WI38 (cell line): ENCODE measurements at regions not wholly inside any gene's neighbourhood (a gene's known extent, or its start where the extent isn't known, plus 50 kb on each side); places are given as distances from the start of the nearest gene placed in this dataset.

ENCODE experiments used
- H3K4me3 ChIP-seq: 2 replicates; pipeline ENCODE4 v1.5.1; 2011; ENCODE audit warnings: low read depth, mild to moderate bottlenecking, control low read depth, low read length
- CTCF ChIP-seq: IDR thresholded peaks from 2 replicates; pipeline ENCODE4 v1.5.1; 2012; ENCODE audit warnings: low read depth, mild to moderate bottlenecking, control low read depth, low read length

- peak; percentile 30 for TF ChIP-seq CTCF
- H3K4me3 ChIP-seq: no peak overlapping the region
These were observed 213.4 kb downstream of the SOX9 start for GRCh38 chr17:72334205-72334604.

GRCh38 chr17:72336026-72336803, 215.4 kb downstream of the SOX9 start:
- no peak overlapping the region for H3K4me3 ChIP-seq
- TF ChIP-seq CTCF: no peak

GRCh38 chr17:72336804-72337070, 215.9 kb downstream of the SOX9 start:
- TF ChIP-seq CTCF: no peak
- no peak overlapping the region for H3K4me3 ChIP-seq

GRCh38 chr17:72338304-72338703, 217.5 kb downstream of the SOX9 start:
- no peak overlapping the region for H3K4me3 ChIP-seq
- no peak for TF ChIP-seq CTCF

GRCh38 chr17:72338847-72339790, 218.3 kb downstream of the SOX9 start:
- no peak overlapping the region for H3K4me3 ChIP-seq
- TF ChIP-seq CTCF: no peak

- TF ChIP-seq CTCF: no peak
- no peak overlapping the region for H3K4me3 ChIP-seq
These were observed 220.0 kb downstream of the SOX9 start for GRCh38 chr17:72340836-72341235.

GRCh38 chr17:72342061-72342460, 221.2 kb downstream of the SOX9 start:
- H3K4me3 ChIP-seq: no peak overlapping the region
- no peak for TF ChIP-seq CTCF
